ENCODE measurements at regions not wholly inside any gene's neighbourhood (a gene's known extent, or its start where the extent isn't known, plus 50 kb on each side); places are given as distances from the start of the nearest gene placed in this dataset.
A peak's percentile ranks its signal among the peaks of the same experiment; 100 is the strongest.
"Not testable (repeated sequence)": the region's sequence is repeated elsewhere in the genome, so short reads cannot be mapped to it uniquely, and the experiment has no call there.

GRCh38 chr2:175318542-175318941 is 137.0 kb upstream of the ATP5MC3 start:
- no peak for DNase-seq

- DNase-seq: no peak
Measured at GRCh38 chr2:175317751-175318150, 136.2 kb upstream of the ATP5MC3 start.

- no peak for DNase-seq
Measured at GRCh38 chr2:175312137-175312536, 130.6 kb upstream of the ATP5MC3 start.

- DNase-seq: no peak
Measured at GRCh38 chr2:175310813-175311504, 129.4 kb upstream of the ATP5MC3 start.

GRCh38 chr2:175309799-175310198 is 128.3 kb upstream of the ATP5MC3 start:
- DNase-seq: peak; percentile 33

GRCh38 chr2:175308005-175308404 is 126.5 kb upstream of the ATP5MC3 start:
- DNase-seq: no peak

- DNase-seq: no peak
Measured at GRCh38 chr2:175304541-175304940, 123.0 kb upstream of the ATP5MC3 start.

- no peak for DNase-seq
Measured at GRCh38 chr2:175293776-175294175, 112.3 kb upstream of the ATP5MC3 start.

GRCh38 chr2:175293195-175293594 is 111.7 kb upstream of the ATP5MC3 start:
- DNase-seq: no peak

GRCh38 chr2:175282886-175283285 is 101.4 kb upstream of the ATP5MC3 start:
- DNase-seq: no peak

- peak; percentile 90 for DNase-seq
Measured at GRCh38 chr2:175282300-175282699, 100.8 kb upstream of the ATP5MC3 start.

- no peak for DNase-seq
Measured at GRCh38 chr2:175277772-175278171, 96.3 kb upstream of the ATP5MC3 start.

GRCh38 chr2:175275539-175275938 is 94.0 kb upstream of the ATP5MC3 start:
- DNase-seq: peak; percentile 21

GRCh38 chr2:175259164-175259563 is 77.7 kb upstream of the ATP5MC3 start:
- no peak for DNase-seq

GRCh38 chr2:175256806-175257585 is 75.5 kb upstream of the ATP5MC3 start:
- no peak for DNase-seq

- not testable (repeated sequence) for DNase-seq
Measured at GRCh38 chr2:175256391-175256790, 74.9 kb upstream of the ATP5MC3 start.

- no peak for DNase-seq
Measured at GRCh38 chr2:175253871-175254270, 72.4 kb upstream of the ATP5MC3 start.

GRCh38 chr2:175251425-175252041 is 70.0 kb upstream of the ATP5MC3 start:
- peak; percentile 46 for DNase-seq

GRCh38 chr2:175247159-175247558 is 65.6 kb upstream of the ATP5MC3 start:
- DNase-seq: no peak

GRCh38 chr2:175244697-175245096 is 63.2 kb upstream of the ATP5MC3 start:
- DNase-seq: no peak

GRCh38 chr2:175241691-175242090 is 60.2 kb upstream of the ATP5MC3 start:
- no peak for DNase-seq

- not testable (repeated sequence) for DNase-seq
Measured at GRCh38 chr2:175240033-175240432, 58.5 kb upstream of the ATP5MC3 start.

- no peak for DNase-seq
Measured at GRCh38 chr2:175236930-175237329, 55.4 kb upstream of the ATP5MC3 start.

GRCh38 chr2:175234650-175235049 is 53.1 kb upstream of the ATP5MC3 start:
- DNase-seq: no peak
